Tibial artery (tissue), 4 donors: ENCODE measurements at regions not wholly inside any gene's neighbourhood (a gene's known extent, or its start where the extent isn't known, plus 50 kb on each side); places are given as distances from the start of the nearest gene placed in this dataset.

ENCODE experiments used
- DNase-seq, 2 donors: peaks; one replicate each; pipeline ENCODE4 v3.0.0-alpha.2; 2019
- H3K27ac ChIP-seq, 2 donors: fragments of 200-600 bp; sonication (generic) in 1 of 2; 1 replicate in 1 of 2; 2 replicates in 1 of 2; pipeline ENCODE4 v1.5.1; 2018 to 2019; ENCODE audit warnings: mild to moderate bottlenecking in 1 of 2
- H3K27me3 ChIP-seq, 2 donors: fragments of 200-600 bp; sonication (generic) in 1 of 2; one replicate each; pipeline versions ENCODE4 v1.5.1 to v1.6.0; 2016 to 2019
- H3K36me3 ChIP-seq, 3 donors: fragments of 200-600 bp; sonication (generic) in 2 of 3; one replicate each; pipeline ENCODE4 v1.5.1; 2016 to 2019; ENCODE audit warnings: mild to moderate bottlenecking in 2 of 3
- H3K4me1 ChIP-seq, 4 donors: fragments of 200-600 bp; sonication (generic) in 2 of 4; 1 replicate in 3 of 4; 2 replicates in 1 of 4; pipeline ENCODE4 v1.5.1; 2016 to 2019
- H3K4me3 ChIP-seq, 2 donors: fragments of 200-600 bp; sonication (generic) in 1 of 2; 1 replicate in 1 of 2; 2 replicates in 1 of 2; pipeline ENCODE4 v1.5.1; 2018 to 2019; ENCODE audit warnings: mild to moderate bottlenecking in 2 of 2
- H3K9me3 ChIP-seq, 3 donors: fragments of 200-600 bp; sonication (generic) in 1 of 3; one replicate each; pipeline ENCODE4 v1.5.1; 2016 to 2019
- CTCF ChIP-seq, 2 experiments: fragments of 200-600 bp in 1 of 2; fragments of 450-650 bp in 1 of 2; IDR thresholded peaks; one replicate each; pipeline ENCODE4 v1.5.1; 2017 to 2019; ENCODE audit warnings: antibody characterized with exemption in 2 of 2, mild to moderate bottlenecking in 1 of 2, moderate library complexity in 1 of 2
- intact Hi-C: fragments of 100-400 bp; cut with DNase I; formaldehyde crosslinking; loops from one replicate; pipeline ENCODE4 v1.15.0; 2023; ENCODE audit warnings: low total_unique reads

- no peak overlapping the region for H3K27ac ChIP-seq
- no peaks in the 10 kb centered on the region for H3K9me3 ChIP-seq
- intact Hi-C loops: no loop called here
- H3K4me1 ChIP-seq: no peaks in the 10 kb centered on the region
- H3K36me3 ChIP-seq: no peaks in the 10 kb centered on the region
- TF ChIP-seq CTCF (IDR thresholded peaks at IDR 0.05): no peak
- no peaks in the 10 kb centered on the region for H3K27me3 ChIP-seq
- no peak overlapping the region for H3K4me3 ChIP-seq
- no peak for DNase-seq
Measured at GRCh38 chr2:82256983-82257632, 1952.6 kb upstream of the LRRTM1 start.

- Histone ChIP-seq H3K27ac (no peak overlapping the region), H3K4me1 (no peaks in the 10 kb centered on the region), H3K36me3 (no peaks in the 10 kb centered on the region), H3K27me3 (no peaks in the 10 kb centered on the region), H3K4me3 (no peak overlapping the region), H3K9me3 (no peaks in the 10 kb centered on the region)
- TF ChIP-seq CTCF (IDR thresholded peaks at IDR 0.05): no peak
- no peak for DNase-seq
- intact Hi-C loops: no loop called here
Measured at GRCh38 chr2:82256288-82256687, 1951.7 kb upstream of the LRRTM1 start.

- no peaks in the 10 kb centered on the region for H3K27me3 ChIP-seq
- no peak overlapping the region for H3K4me3 ChIP-seq
- no peaks in the 10 kb centered on the region for H3K4me1 ChIP-seq
- intact Hi-C loops: no loop called here
- no peak for TF ChIP-seq CTCF (IDR thresholded peaks at IDR 0.05)
- H3K9me3 ChIP-seq: no peaks in the 10 kb centered on the region
- DNase-seq: no peak
- no peaks in the 10 kb centered on the region for H3K36me3 ChIP-seq
- no peak overlapping the region for H3K27ac ChIP-seq
Measured at GRCh38 chr2:82254728-82255127, 1950.2 kb upstream of the LRRTM1 start.

- DNase-seq: no peak
- intact Hi-C loops: no loop called here
- Histone ChIP-seq H3K27me3 (no peaks in the 10 kb centered on the region), H3K4me3 (no peak overlapping the region), H3K9me3 (no peaks in the 10 kb centered on the region), H3K4me1 (no peaks in the 10 kb centered on the region), H3K36me3 (no peaks in the 10 kb centered on the region), H3K27ac (no peak overlapping the region)
- TF ChIP-seq CTCF (IDR thresholded peaks at IDR 0.05): no peak
Measured at GRCh38 chr2:82246220-82246775, 1941.7 kb upstream of the LRRTM1 start.

GRCh38 chr2:82239176-82239575, 1934.6 kb upstream of the LRRTM1 start:
- no peaks in the 10 kb centered on the region for H3K27me3 ChIP-seq
- no peak overlapping the region for H3K27ac ChIP-seq
- H3K4me1 ChIP-seq: no peaks in the 10 kb centered on the region
- no peak for DNase-seq
- H3K9me3 ChIP-seq: no peaks in the 10 kb centered on the region
- no peak overlapping the region for H3K4me3 ChIP-seq
- no peak for TF ChIP-seq CTCF (IDR thresholded peaks at IDR 0.05)
- H3K36me3 ChIP-seq: no peaks in the 10 kb centered on the region
- intact Hi-C loops: no loop called here
